Tibial artery (tissue), 4 donors: ENCODE measurements at regions not wholly inside any gene's neighbourhood (a gene's known extent, or its start where the extent isn't known, plus 50 kb on each side); places are given as distances from the start of the nearest gene placed in this dataset.

Experiments
- DNase-seq, 2 donors: peaks; one replicate each; pipeline ENCODE4 v3.0.0-alpha.2; 2019
- H3K27ac ChIP-seq, 2 donors: fragments of 200-600 bp; sonication (generic) in 1 of 2; 1 replicate in 1 of 2; 2 replicates in 1 of 2; pipeline ENCODE4 v1.5.1; 2018 to 2019; ENCODE audit warnings: mild to moderate bottlenecking in 1 of 2
- H3K27me3 ChIP-seq, 2 donors: fragments of 200-600 bp; sonication (generic) in 1 of 2; one replicate each; pipeline versions ENCODE4 v1.5.1 to v1.6.0; 2016 to 2019
- H3K36me3 ChIP-seq, 3 donors: fragments of 200-600 bp; sonication (generic) in 2 of 3; one replicate each; pipeline ENCODE4 v1.5.1; 2016 to 2019; ENCODE audit warnings: mild to moderate bottlenecking in 2 of 3
- H3K4me1 ChIP-seq, 4 donors: fragments of 200-600 bp; sonication (generic) in 2 of 4; 1 replicate in 3 of 4; 2 replicates in 1 of 4; pipeline ENCODE4 v1.5.1; 2016 to 2019
- H3K4me3 ChIP-seq, 2 donors: fragments of 200-600 bp; sonication (generic) in 1 of 2; 1 replicate in 1 of 2; 2 replicates in 1 of 2; pipeline ENCODE4 v1.5.1; 2018 to 2019; ENCODE audit warnings: mild to moderate bottlenecking in 2 of 2
- H3K9me3 ChIP-seq, 3 donors: fragments of 200-600 bp; sonication (generic) in 1 of 3; one replicate each; pipeline ENCODE4 v1.5.1; 2016 to 2019
- intact Hi-C: fragments of 100-400 bp; cut with DNase I; formaldehyde crosslinking; loops from one replicate; pipeline ENCODE4 v1.15.0; 2023; ENCODE audit warnings: low total_unique reads
- TF ChIP-seq, protein P1 (sequence below), 2 experiments: fragments of 200-600 bp in 1 of 2; fragments of 450-650 bp in 1 of 2; IDR thresholded peaks; one replicate each; pipeline ENCODE4 v1.5.1; 2017 to 2019; ENCODE audit warnings: antibody characterized with exemption in 2 of 2, mild to moderate bottlenecking in 1 of 2, moderate library complexity in 1 of 2

DNA sequence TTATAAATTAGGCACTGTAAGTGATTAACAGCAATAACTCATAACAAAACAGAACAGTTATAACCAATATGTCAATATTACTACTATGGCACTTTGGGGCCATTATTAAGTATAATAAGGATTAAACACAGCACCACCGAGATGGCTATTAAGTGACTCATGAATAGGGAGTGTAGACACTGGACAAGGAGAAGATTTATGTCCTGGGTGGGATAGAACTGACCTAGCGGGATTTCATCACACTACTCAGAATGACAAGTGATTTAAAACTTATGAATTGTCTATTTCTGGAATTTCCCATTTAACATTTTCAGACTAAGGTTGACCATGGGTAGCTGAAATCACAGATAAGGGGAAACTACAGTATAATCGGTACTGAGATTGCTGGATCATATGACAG is 79.0 kb upstream of the SLC7A1 start:
- TF ChIP-seq, protein P1, sequence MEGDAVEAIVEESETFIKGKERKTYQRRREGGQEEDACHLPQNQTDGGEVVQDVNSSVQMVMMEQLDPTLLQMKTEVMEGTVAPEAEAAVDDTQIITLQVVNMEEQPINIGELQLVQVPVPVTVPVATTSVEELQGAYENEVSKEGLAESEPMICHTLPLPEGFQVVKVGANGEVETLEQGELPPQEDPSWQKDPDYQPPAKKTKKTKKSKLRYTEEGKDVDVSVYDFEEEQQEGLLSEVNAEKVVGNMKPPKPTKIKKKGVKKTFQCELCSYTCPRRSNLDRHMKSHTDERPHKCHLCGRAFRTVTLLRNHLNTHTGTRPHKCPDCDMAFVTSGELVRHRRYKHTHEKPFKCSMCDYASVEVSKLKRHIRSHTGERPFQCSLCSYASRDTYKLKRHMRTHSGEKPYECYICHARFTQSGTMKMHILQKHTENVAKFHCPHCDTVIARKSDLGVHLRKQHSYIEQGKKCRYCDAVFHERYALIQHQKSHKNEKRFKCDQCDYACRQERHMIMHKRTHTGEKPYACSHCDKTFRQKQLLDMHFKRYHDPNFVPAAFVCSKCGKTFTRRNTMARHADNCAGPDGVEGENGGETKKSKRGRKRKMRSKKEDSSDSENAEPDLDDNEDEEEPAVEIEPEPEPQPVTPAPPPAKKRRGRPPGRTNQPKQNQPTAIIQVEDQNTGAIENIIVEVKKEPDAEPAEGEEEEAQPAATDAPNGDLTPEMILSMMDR (IDR thresholded peaks at IDR 0.05): no peak
- no peak overlapping the region for H3K27ac ChIP-seq
- intact Hi-C loops: no loop called here
- no peaks in the 10 kb centered on the region for H3K36me3 ChIP-seq
- H3K4me3 ChIP-seq: no peak overlapping the region
- H3K27me3 ChIP-seq: peaks cover 0 to 3% of the 10 kb centered on the region in 2 donors
- H3K4me1 ChIP-seq: peaks cover 0 to 4% (median 0%) of the 10 kb centered on the region in 4 donors
- H3K9me3 ChIP-seq: no peaks in the 10 kb centered on the region
- DNase-seq: no peak

DNA sequence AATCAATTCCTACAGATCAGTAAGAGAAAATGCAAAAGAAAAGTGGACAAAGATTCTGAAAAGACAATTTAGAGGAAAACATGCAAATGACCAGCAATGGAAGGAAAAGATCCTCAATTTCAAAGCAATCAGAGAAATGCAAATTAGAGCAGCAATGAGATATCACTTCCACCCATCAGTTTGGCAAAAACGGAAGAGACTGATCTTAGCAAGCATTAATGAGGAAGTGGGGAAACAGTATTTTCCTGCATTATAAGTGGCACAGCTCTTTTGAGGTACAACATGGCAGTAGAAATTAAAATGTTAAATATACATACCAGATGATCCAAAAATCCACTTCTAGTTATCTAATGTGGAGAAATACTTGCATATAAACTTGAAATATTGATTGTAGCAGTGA is 69.1 kb upstream of the SLC7A1 start:
- Histone ChIP-seq H3K27me3 (no peaks in the 10 kb centered on the region), H3K27ac (no peak overlapping the region), H3K36me3 (no peaks in the 10 kb centered on the region), H3K9me3 (peaks cover 0 to 9% (median 6%) of the 10 kb centered on the region in 3 donors), H3K4me1 (no peaks in the 10 kb centered on the region), H3K4me3 (no peak overlapping the region)
- intact Hi-C loops: no loop called here
- TF ChIP-seq, protein P1 (IDR thresholded peaks at IDR 0.05): no peak
- no peak for DNase-seq

GRCh38 chr13:29654843-29655547 is 59.5 kb upstream of the SLC7A1 start:
- DNase-seq: no peak
- Histone ChIP-seq H3K27ac (no peak overlapping the region), H3K4me3 (no peak overlapping the region), H3K27me3 (peaks cover 0 to 6% of the 10 kb centered on the region in 2 donors), H3K9me3 (peaks cover 0 to 2% (median 0%) of the 10 kb centered on the region in 3 donors), H3K36me3 (no peaks in the 10 kb centered on the region), H3K4me1 (no peaks in the 10 kb centered on the region)
- TF ChIP-seq, protein P1 (IDR thresholded peaks at IDR 0.05): no peak
- intact Hi-C loops: no loop called here

- H3K9me3 ChIP-seq: no peaks in the 10 kb centered on the region
- no peak for DNase-seq
- no peaks in the 10 kb centered on the region for H3K36me3 ChIP-seq
- peaks cover 0 to 6% of the 10 kb centered on the region in 2 donors for H3K27me3 ChIP-seq
- no peaks in the 10 kb centered on the region for H3K4me1 ChIP-seq
- intact Hi-C loops: no loop called here
- H3K4me3 ChIP-seq: no peak overlapping the region
- TF ChIP-seq, protein P1 (IDR thresholded peaks at IDR 0.05): no peak
- no peak overlapping the region for H3K27ac ChIP-seq
Measured at GRCh38 chr13:29654384-29654783, 58.9 kb upstream of the SLC7A1 start.

DNA sequence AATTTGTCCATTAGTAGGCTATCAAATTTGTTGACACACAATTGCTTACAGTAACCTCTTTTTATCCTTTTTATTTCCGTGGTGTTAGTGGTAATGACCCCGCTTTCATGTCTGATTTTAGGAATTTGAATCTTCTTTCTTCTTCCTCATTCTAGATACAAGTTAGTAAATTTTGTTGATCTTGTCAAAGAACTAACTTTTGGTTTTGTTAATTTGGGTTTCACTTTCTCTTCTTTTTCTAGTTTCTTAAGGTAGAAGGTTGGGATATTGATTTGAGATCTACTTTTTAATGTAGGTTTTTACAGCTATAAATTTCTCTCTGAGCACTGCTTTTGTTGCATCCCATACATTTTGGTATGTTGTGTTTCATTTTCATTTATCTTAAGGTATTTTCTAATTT is 53.3 kb upstream of the SLC7A1 start:
- Histone ChIP-seq H3K36me3 (no peaks in the 10 kb centered on the region), H3K4me3 (no peak overlapping the region), H3K9me3 (peaks cover 0 to 4% (median 0%) of the 10 kb centered on the region in 3 donors), H3K4me1 (no peaks in the 10 kb centered on the region), H3K27ac (no peak overlapping the region), H3K27me3 (no peaks in the 10 kb centered on the region)
- intact Hi-C loops: no loop called here
- TF ChIP-seq, protein P1 (IDR thresholded peaks at IDR 0.05): no peak
- DNase-seq: no peak
